ENCODE measurements at regions not wholly inside any gene's neighbourhood (a gene's known extent, or its start where the extent isn't known, plus 50 kb on each side); places are given as distances from the start of the nearest gene placed in this dataset.
"Not testable (repeated sequence)": the region's sequence is repeated elsewhere in the genome, so short reads cannot be mapped to it uniquely, and the experiment has no call there.

GRCh38 chr6:75031102-75031501 is 174.8 kb downstream of the COL12A1 start:
- H3K4me3 ChIP-seq (ENCODE audit: low read length); H3K36me3 ChIP-seq (ENCODE audit: control insufficient read depth, insufficient read depth, low read length); H3K4me1 Mint-ChIP-seq; H3K27me3 ChIP-seq (ENCODE audit: control insufficient read depth, insufficient read depth, low read length); ATAC-seq; H3K36me3 Mint-ChIP-seq; H3K27ac Mint-ChIP-seq; DNase-seq; H3K27me3 Mint-ChIP-seq (ENCODE audit: low read depth in 2 of 2); intact Hi-C loops (cut with micrococcal nuclease); H3K4me3 Mint-ChIP-seq; H3K9me3 ChIP-seq (ENCODE audit: control insufficient read depth, insufficient read depth, low read length); H3K27ac ChIP-seq (ENCODE audit: low read length); H3K4me1 ChIP-seq (ENCODE audit: control insufficient read depth, insufficient read depth, low read length): not testable (repeated sequence)
- peaks cover 6 to 14% of the 10 kb centered on the region in 2 donors for H3K9me3 Mint-ChIP-seq
- 85% methylated on average over 6 of the region's 6 CpGs for WGBS (ENCODE audit: insufficient coverage)

GRCh38 chr6:75029333-75029732 is 176.5 kb downstream of the COL12A1 start:
- Mint-ChIP-seq H3K9me3 (peaks cover 4 to 21% of the 10 kb centered on the region in 2 donors), H3K27me3 (ENCODE audit: low read depth in 2 of 2) (no peaks in the 10 kb centered on the region), H3K4me1 (no peaks in the 10 kb centered on the region), H3K4me3 (no peak overlapping the region), H3K27ac (no peak overlapping the region), H3K36me3 (no peaks in the 10 kb centered on the region)
- WGBS (ENCODE audit: insufficient coverage), result 93% methylated on average over 5 of the region's 5 CpGs
- H3K4me1 ChIP-seq (ENCODE audit: control insufficient read depth, insufficient read depth, low read length), result no peaks in the 10 kb centered on the region
- no peaks in the 10 kb centered on the region for H3K9me3 ChIP-seq (ENCODE audit: control insufficient read depth, insufficient read depth, low read length)
- H3K36me3 ChIP-seq (ENCODE audit: control insufficient read depth, insufficient read depth, low read length), result no peaks in the 10 kb centered on the region
- H3K4me3 ChIP-seq (ENCODE audit: low read length), result no peak overlapping the region
- H3K27ac ChIP-seq (ENCODE audit: low read length), result no peak overlapping the region
- ATAC-seq (no peak), DNase-seq (no peak)
- intact Hi-C loops (cut with micrococcal nuclease), result no loop called here
- no peaks in the 10 kb centered on the region for H3K27me3 ChIP-seq (ENCODE audit: control insufficient read depth, insufficient read depth, low read length)
- no peak for TF ChIP-seq CTCF (IDR thresholded peaks at IDR 0.05)

GRCh38 chr6:75025371-75025770 is 180.5 kb downstream of the COL12A1 start:
- Histone ChIP-seq H3K27me3 (ENCODE audit: control insufficient read depth, insufficient read depth, low read length) (no peaks in the 10 kb centered on the region), H3K27ac (ENCODE audit: low read length) (no peak overlapping the region), H3K4me1 (ENCODE audit: control insufficient read depth, insufficient read depth, low read length) (no peaks in the 10 kb centered on the region), H3K36me3 (ENCODE audit: control insufficient read depth, insufficient read depth, low read length) (no peaks in the 10 kb centered on the region), H3K4me3 (ENCODE audit: low read length) (no peak overlapping the region), H3K9me3 (ENCODE audit: control insufficient read depth, insufficient read depth, low read length) (no peaks in the 10 kb centered on the region)
- TF ChIP-seq CTCF (IDR thresholded peaks at IDR 0.05), result no peak
- Mint-ChIP-seq H3K27ac (no peak overlapping the region), H3K4me3 (no peak overlapping the region), H3K27me3 (ENCODE audit: low read depth in 2 of 2) (no peaks in the 10 kb centered on the region), H3K9me3 (peaks cover 6 to 13% of the 10 kb centered on the region in 2 donors), H3K4me1 (no peaks in the 10 kb centered on the region), H3K36me3 (no peaks in the 10 kb centered on the region)
- WGBS (ENCODE audit: insufficient coverage), result 77% methylated on average over 2 of the region's 2 CpGs
- ATAC-seq, result no peak
- intact Hi-C loops (cut with micrococcal nuclease), result no loop called here
- DNase-seq, result no peak

- ATAC-seq, result no peak
- no peaks in the 10 kb centered on the region for H3K36me3 Mint-ChIP-seq
- Histone ChIP-seq H3K9me3 (ENCODE audit: control insufficient read depth, insufficient read depth, low read length) (no peaks in the 10 kb centered on the region), H3K4me3 (ENCODE audit: low read length) (no peak overlapping the region), H3K4me1 (ENCODE audit: control insufficient read depth, insufficient read depth, low read length) (no peaks in the 10 kb centered on the region), H3K36me3 (ENCODE audit: control insufficient read depth, insufficient read depth, low read length) (no peaks in the 10 kb centered on the region), H3K27me3 (ENCODE audit: control insufficient read depth, insufficient read depth, low read length) (no peaks in the 10 kb centered on the region), H3K27ac (ENCODE audit: low read length) (no peak overlapping the region)
- H3K4me1 Mint-ChIP-seq, result no peaks in the 10 kb centered on the region
- H3K9me3 Mint-ChIP-seq, result peaks cover 6 to 14% of the 10 kb centered on the region in 2 donors
- no peaks in the 10 kb centered on the region for H3K27me3 Mint-ChIP-seq (ENCODE audit: low read depth in 2 of 2)
- no CpG with 5 or more reads among the region's 1 CpG for WGBS (ENCODE audit: insufficient coverage)
- TF ChIP-seq CTCF (IDR thresholded peaks at IDR 0.05), result no peak
- H3K4me3 Mint-ChIP-seq, result no peak overlapping the region
- intact Hi-C loops (cut with micrococcal nuclease), result no loop called here
- no peak overlapping the region for H3K27ac Mint-ChIP-seq
- DNase-seq, result no peak
Observed at GRCh38 chr6:75024828-75025227, 181.0 kb downstream of the COL12A1 start.
